ENCODE measurements at regions not wholly inside any gene's neighbourhood (a gene's known extent, or its start where the extent isn't known, plus 50 kb on each side); places are given as distances from the start of the nearest gene placed in this dataset.
"Not testable (repeated sequence)": the region's sequence is repeated elsewhere in the genome, so short reads cannot be mapped to it uniquely, and the experiment has no call there.

DNA sequence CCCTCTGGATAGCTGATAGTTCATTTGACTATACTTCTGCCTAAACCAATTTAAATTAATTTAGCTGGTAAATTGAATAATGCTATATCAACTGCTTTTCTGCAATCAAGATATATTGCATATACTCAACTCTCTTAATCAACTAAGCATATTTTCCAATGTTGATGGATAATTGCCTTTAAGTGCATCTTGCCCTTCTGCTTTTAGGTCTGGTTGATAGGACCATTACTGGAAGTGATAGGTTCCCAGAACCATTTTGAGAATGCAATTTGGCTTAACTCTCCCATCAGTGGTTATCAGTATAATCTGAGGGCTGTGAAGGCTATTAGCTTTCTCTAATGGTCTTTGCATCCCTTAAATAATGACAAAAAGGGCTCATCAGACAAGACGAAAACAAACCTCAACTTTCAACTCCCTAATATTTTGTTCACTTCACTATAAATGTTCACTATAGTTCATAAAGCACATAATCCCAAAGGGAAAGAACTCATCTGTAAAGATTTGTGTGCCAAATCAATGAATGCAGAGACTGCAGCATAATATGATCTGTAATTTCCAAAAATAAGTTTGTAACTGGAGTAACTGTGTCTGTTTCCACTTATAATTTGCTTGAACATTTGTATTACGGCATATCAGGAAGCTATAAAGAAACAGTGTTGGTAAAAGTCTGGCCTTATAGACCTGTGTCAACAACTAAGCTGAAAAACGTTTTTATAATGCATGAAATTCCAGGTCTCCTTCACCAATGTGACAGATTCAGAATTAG, 273.6 kb downstream of the FBXO8 start:
- Histone ChIP-seq H2AFZ (peak overlapping the region; percentile 41), H3K36me3 (ENCODE audit: low read depth) (no peaks in the 10 kb centered on the region), H3K79me2 (ENCODE audit: insufficient read depth) (no peaks in the 10 kb centered on the region), H3K27me3 (replicated peaks; ENCODE audit: insufficient read depth) (no peaks in the 10 kb centered on the region), H4K20me1 (ENCODE audit: insufficient read depth) (no peaks in the 10 kb centered on the region), H3K9me3 (ENCODE audit: low read depth) (no peaks in the 10 kb centered on the region), H3K9ac (no peak overlapping the region), H3F3A (ENCODE audit: insufficient read depth) (peaks cover 5% of the 10 kb centered on the region; the same call in 1 of the 2 replicates), H3K4me1 (ENCODE audit: insufficient read depth) (0 out of 2 replicates have a peak, but pooled peaks cover 13% of the 10 kb centered on the region), H3K27ac (no peak overlapping the region), H3K4me3 (no peak overlapping the region), H3K4me2 (ENCODE audit: unreplicated experiment) (no peak overlapping the region), H3K9me2 (ENCODE audit: insufficient read depth) (no peaks in the 10 kb centered on the region)
- no peak for DNase-seq
- WGBS, 2 experiments (ENCODE audit: low coverage in 1 of 2, low lambda C conversion rate in 2 of 2, missing lambda C conversion rate in 2 of 2), result 42 to 43% methylated on average over 3 of the region's 3 CpGs
- in situ Hi-C loops (cut with MboI), result no loop called here
- no peak for TF ChIP-seq EZH2 (IDR thresholded peaks at IDR 0.05; ENCODE audit: insufficient read depth, poor library complexity, severe bottlenecking)
- no peak for TF ChIP-seq EZH2phosphoT487 (IDR thresholded peaks at IDR 0.05; ENCODE audit: insufficient read depth, low read depth)

DNA sequence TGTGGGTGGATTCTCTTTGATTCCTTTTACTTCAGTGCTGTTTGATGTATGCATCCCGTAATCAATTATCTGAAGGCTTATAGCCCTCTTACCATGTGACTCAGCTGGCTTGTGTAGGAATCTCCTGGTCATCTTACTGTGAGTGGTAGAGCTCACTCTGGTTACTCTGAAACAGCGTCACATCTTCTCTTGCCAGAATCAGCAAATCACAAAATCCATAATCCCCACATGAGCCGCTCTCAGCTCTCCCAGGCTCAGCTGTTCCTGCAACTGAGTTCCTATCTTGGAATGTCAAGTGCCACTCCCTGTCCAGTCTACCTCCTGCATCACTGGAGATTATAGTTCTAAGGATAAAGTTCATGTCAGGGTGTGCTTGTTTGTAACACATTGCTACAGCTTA, 278.0 kb downstream of the FBXO8 start:
- Histone ChIP-seq H3K4me3 (no peak overlapping the region), H4K20me1 (ENCODE audit: insufficient read depth) (no peaks in the 10 kb centered on the region), H3F3A (ENCODE audit: insufficient read depth) (no peaks in the 10 kb centered on the region), H3K27ac (no peak overlapping the region), H3K9ac (no peak overlapping the region), H3K27me3 (replicated peaks; ENCODE audit: insufficient read depth) (no peaks in the 10 kb centered on the region), H3K79me2 (ENCODE audit: insufficient read depth) (no peaks in the 10 kb centered on the region), H2AFZ (no peak overlapping the region), H3K9me2 (ENCODE audit: insufficient read depth) (no peaks in the 10 kb centered on the region), H3K4me1 (ENCODE audit: insufficient read depth) (no peaks in the 10 kb centered on the region), H3K4me2 (ENCODE audit: unreplicated experiment) (no peak overlapping the region), H3K36me3 (ENCODE audit: low read depth) (no peaks in the 10 kb centered on the region), H3K9me3 (ENCODE audit: low read depth) (no peaks in the 10 kb centered on the region)
- 91 to 92% methylated on average over 3 of the region's 3 CpGs for WGBS, 2 experiments (ENCODE audit: low coverage in 1 of 2, low lambda C conversion rate in 2 of 2, missing lambda C conversion rate in 2 of 2)
- no peak for DNase-seq
- in situ Hi-C loops (cut with MboI), result no loop called here
- TF ChIP-seq EZH2 (IDR thresholded peaks at IDR 0.05; ENCODE audit: insufficient read depth, poor library complexity, severe bottlenecking), result no peak
- TF ChIP-seq EZH2phosphoT487 (IDR thresholded peaks at IDR 0.05; ENCODE audit: insufficient read depth, low read depth), result no peak

DNA sequence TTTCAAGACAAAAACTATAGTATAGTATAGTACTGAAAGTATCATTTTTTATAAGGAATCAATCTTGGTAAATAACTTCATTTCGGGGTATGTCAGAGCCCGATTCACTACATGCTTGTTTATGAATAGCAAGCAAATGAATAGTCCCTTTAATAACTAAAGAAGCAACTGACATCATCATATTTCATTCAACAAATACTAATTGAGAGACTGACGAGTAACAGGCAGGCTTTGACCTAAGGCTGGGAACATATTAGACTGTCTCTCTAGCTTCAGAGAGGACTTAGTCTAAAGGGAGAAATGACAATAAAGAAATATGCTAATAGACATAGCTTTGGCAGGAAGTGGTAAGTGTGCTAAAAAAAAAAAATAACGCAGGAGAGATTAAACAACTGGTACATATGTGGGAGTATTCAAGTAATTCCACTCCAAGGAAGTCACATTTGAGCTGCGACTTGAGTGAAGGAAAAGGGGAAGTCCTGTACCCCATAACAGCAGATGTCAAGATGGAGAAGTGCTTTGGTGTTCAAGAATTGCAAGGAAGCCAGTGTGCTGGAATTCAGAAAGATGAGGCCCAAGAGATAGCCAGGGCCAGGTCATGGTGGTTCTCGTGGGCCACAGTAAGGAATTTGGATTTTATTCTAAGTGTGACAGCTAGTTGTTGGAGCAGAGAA, 284.9 kb downstream of the FBXO8 start:
- Histone ChIP-seq H3K4me3 (no peak overlapping the region), H3K36me3 (ENCODE audit: low read depth) (no peaks in the 10 kb centered on the region), H3F3A (ENCODE audit: insufficient read depth) (no peaks in the 10 kb centered on the region), H3K79me2 (ENCODE audit: insufficient read depth) (no peaks in the 10 kb centered on the region), H3K9me2 (ENCODE audit: insufficient read depth) (no peaks in the 10 kb centered on the region), H3K9ac (no peak overlapping the region), H4K20me1 (ENCODE audit: insufficient read depth) (no peaks in the 10 kb centered on the region), H3K9me3 (ENCODE audit: low read depth) (no peaks in the 10 kb centered on the region), H3K27me3 (replicated peaks; ENCODE audit: insufficient read depth) (no peaks in the 10 kb centered on the region), H2AFZ (no peak overlapping the region), H3K27ac (no peak overlapping the region), H3K4me2 (ENCODE audit: unreplicated experiment) (no peak overlapping the region), H3K4me1 (ENCODE audit: insufficient read depth) (no peaks in the 10 kb centered on the region)
- no peak for DNase-seq
- 66 to 67% methylated on average over 6 of the region's 6 CpGs for WGBS, 2 experiments (ENCODE audit: low coverage in 1 of 2, low lambda C conversion rate in 2 of 2, missing lambda C conversion rate in 2 of 2)
- in situ Hi-C loops (cut with MboI), result no loop called here
- TF ChIP-seq EZH2phosphoT487 (IDR thresholded peaks at IDR 0.05; ENCODE audit: insufficient read depth, low read depth), result no peak
- no peak for TF ChIP-seq EZH2 (IDR thresholded peaks at IDR 0.05; ENCODE audit: insufficient read depth, poor library complexity, severe bottlenecking)

DNA sequence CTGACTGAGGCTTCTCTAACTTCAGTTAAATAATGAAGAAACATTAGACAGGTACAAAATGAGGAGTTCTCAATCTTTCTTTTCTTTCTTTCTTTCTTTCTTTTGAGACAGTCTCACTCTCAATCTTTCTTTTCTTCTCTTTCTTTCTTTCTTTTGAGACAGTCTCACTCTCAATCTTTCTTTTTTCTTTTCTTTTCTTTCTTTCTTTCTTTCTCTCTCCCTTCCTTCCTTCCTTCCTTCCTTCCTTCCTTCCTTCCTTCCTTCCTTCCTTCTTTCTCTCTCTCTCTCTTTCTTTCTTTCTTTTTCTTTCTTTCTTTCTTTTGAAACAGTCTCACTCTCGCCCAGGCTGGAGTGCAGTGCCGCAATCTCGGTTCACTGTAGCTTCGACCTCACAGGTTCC, 287.7 kb downstream of the FBXO8 start:
- not testable (repeated sequence) for H3F3A ChIP-seq (ENCODE audit: insufficient read depth)

More for the DNA sequence above, 287.7 kb downstream of the FBXO8 start:
- H3K27me3 ChIP-seq (replicated peaks; ENCODE audit: insufficient read depth); H3K9me3 ChIP-seq (ENCODE audit: low read depth); H3K4me3 ChIP-seq; H3K27ac ChIP-seq; H3K36me3 ChIP-seq (ENCODE audit: low read depth); H3K4me2 ChIP-seq (ENCODE audit: unreplicated experiment); H3K79me2 ChIP-seq (ENCODE audit: insufficient read depth); in situ Hi-C loops (cut with MboI); DNase-seq; H2AFZ ChIP-seq; H3K4me1 ChIP-seq (ENCODE audit: insufficient read depth); H3K9me2 ChIP-seq (ENCODE audit: insufficient read depth); H4K20me1 ChIP-seq (ENCODE audit: insufficient read depth); H3K9ac ChIP-seq: not testable (repeated sequence)
- WGBS, 2 experiments (ENCODE audit: low coverage in 1 of 2, low lambda C conversion rate in 2 of 2, missing lambda C conversion rate in 2 of 2), result 92 to 96% methylated on average over 4 of the region's 4 CpGs

All from GM23248 (cell line).